Stimulated activated CD8-positive, alpha-beta memory T cell treated with anti-CD3 and anti-CD28 coated beads, Interleukin-4, amount 100 ng/mL, for 4 hours (primary cell): ENCODE measurements at regions not wholly inside any gene's neighbourhood (a gene's known extent, or its start where the extent isn't known, plus 50 kb on each side); places are given as distances from the start of the nearest gene placed in this dataset.
"Not testable (repeated sequence)": the region's sequence is repeated elsewhere in the genome, so short reads cannot be mapped to it uniquely, and the experiment has no call there.

Source experiments
- DNase-seq, 2 donors: peaks; one replicate each; pipeline ENCODE4 v3.0.0-alpha.2; 2020; ENCODE audit warnings: low read depth in 2 of 2, low spot score in 1 of 2

GRCh38 chr4:13762130-13762529, 134.6 kb upstream of the BOD1L1 start:
- no peak for DNase-seq

GRCh38 chr4:13763707-13764106, 136.2 kb upstream of the BOD1L1 start:
- DNase-seq: no peak

- no peak for DNase-seq
These were observed 138.0 kb upstream of the BOD1L1 start for GRCh38 chr4:13765539-13765938.

- DNase-seq: no peak
These were observed 139.4 kb upstream of the BOD1L1 start for GRCh38 chr4:13766761-13767540.

- DNase-seq: no peak
These were observed 149.8 kb upstream of the BOD1L1 start for GRCh38 chr4:13777341-13777740.

GRCh38 chr4:13778367-13778766, 150.8 kb upstream of the BOD1L1 start:
- no peak for DNase-seq

GRCh38 chr4:13782231-13782630, 154.7 kb upstream of the BOD1L1 start:
- no peak for DNase-seq

GRCh38 chr4:13783800-13784411, 156.4 kb upstream of the BOD1L1 start:
- no peak for DNase-seq

GRCh38 chr4:13793020-13793710, 165.6 kb upstream of the BOD1L1 start:
- DNase-seq: no peak

GRCh38 chr4:13794819-13795565, 167.5 kb upstream of the BOD1L1 start:
- DNase-seq: no peak

- DNase-seq: no peak
These were observed 169.5 kb upstream of the BOD1L1 start for GRCh38 chr4:13797061-13797460.

- DNase-seq: no peak
These were observed 187.7 kb upstream of the BOD1L1 start for GRCh38 chr4:13815231-13815630.

- DNase-seq: no peak
These were observed 188.9 kb upstream of the BOD1L1 start for GRCh38 chr4:13816472-13816871.

GRCh38 chr4:13821522-13821921, 194.0 kb upstream of the BOD1L1 start:
- DNase-seq: no peak

- DNase-seq: not testable (repeated sequence)
These were observed 198.3 kb upstream of the BOD1L1 start for GRCh38 chr4:13825822-13826221.

GRCh38 chr4:13829457-13829856, 201.9 kb upstream of the BOD1L1 start:
- DNase-seq: no peak

GRCh38 chr4:13830449-13830848, 202.9 kb upstream of the BOD1L1 start:
- no peak for DNase-seq

- DNase-seq: no peak
These were observed 205.8 kb upstream of the BOD1L1 start for GRCh38 chr4:13833171-13833804.

GRCh38 chr4:13836946-13837912, 209.7 kb upstream of the BOD1L1 start:
- no peak for DNase-seq
